Vagina (tissue), 2 donors: ENCODE measurements at regions not wholly inside any gene's neighbourhood (a gene's known extent, or its start where the extent isn't known, plus 50 kb on each side); places are given as distances from the start of the nearest gene placed in this dataset.

Source experiments
- DNase-seq, 2 donors: peaks; one replicate each; pipeline ENCODE4 v3.0.0-alpha.2; 2017; ENCODE audit errors: extremely low spot score in 2 of 2
- H3K27ac ChIP-seq: fragments of 200-600 bp; sonication (generic); one replicate; pipeline ENCODE4 v1.5.1; 2019
- H3K27me3 ChIP-seq: fragments of 200-600 bp; sonication (generic); one replicate; pipeline ENCODE4 v1.5.1; 2019
- H3K36me3 ChIP-seq, 2 donors: fragments of 200-600 bp; sonication (generic); one replicate each; pipeline ENCODE4 v1.5.1; 2017 to 2019
- H3K4me1 ChIP-seq: fragments of 200-600 bp; sonication (generic); one replicate; pipeline ENCODE4 v1.5.1; 2019
- H3K4me3 ChIP-seq, 2 donors: fragments of 200-600 bp; sonication (generic); 1 replicate in 1 of 2; 2 replicates in 1 of 2; pipeline ENCODE4 v1.5.1; 2016 to 2019
- H3K9me3 ChIP-seq: fragments of 200-600 bp; sonication (generic); one replicate; pipeline ENCODE4 v1.5.1; 2019
- CTCF ChIP-seq, 3 experiments: fragments of 450-650 bp in 2 of 3; fragments of 200-600 bp in 1 of 3; sonication (generic) in 1 of 3; IDR thresholded peaks; one replicate each; pipeline ENCODE4 v1.5.1; 2017 to 2019; ENCODE audit warnings: antibody characterized with exemption in 3 of 3, mild to moderate bottlenecking in 2 of 3, moderate library complexity in 2 of 3
- POLR2A ChIP-seq, 2 donors: fragments of 450-650 bp; IDR thresholded peaks; one replicate each; pipeline ENCODE4 v1.6.1; 2017; ENCODE audit warnings: antibody characterized with exemption in 2 of 2, mild to moderate bottlenecking in 2 of 2, moderate library complexity in 2 of 2
- POLR2AphosphoS5 ChIP-seq, 2 donors: sonication (generic); formaldehyde crosslinking; IDR thresholded peaks; one replicate each; pipeline ENCODE4 v1.9.0; 2017; ENCODE audit warnings: antibody characterized with exemption in 2 of 2, mild to moderate bottlenecking in 2 of 2, low read depth in 1 of 2; ENCODE audit not compliant: insufficient read depth in 1 of 2
- intact Hi-C: fragments of 100-400 bp; cut with DNase I; formaldehyde crosslinking; loops from one replicate; pipeline ENCODE4 v1.15.1; 2023

- H3K27ac ChIP-seq, result no peak overlapping the region
- no peak for DNase-seq
- H3K4me3 ChIP-seq, result no peak overlapping the region
- H3K27me3 ChIP-seq, result no peaks in the 10 kb centered on the region
- TF ChIP-seq CTCF (IDR thresholded peaks at IDR 0.05), result no peak
- TF ChIP-seq POLR2A (IDR thresholded peaks at IDR 0.05), result no peak
- no peak for TF ChIP-seq POLR2AphosphoS5 (IDR thresholded peaks at IDR 0.05; ENCODE audit: insufficient read depth in 1 of 2, low read depth in 1 of 2)
- no peaks in the 10 kb centered on the region for H3K36me3 ChIP-seq
- no peaks in the 10 kb centered on the region for H3K4me1 ChIP-seq
- H3K9me3 ChIP-seq, result no peaks in the 10 kb centered on the region
- intact Hi-C loops, result no loop called here
Observed at GRCh38 chr11:79575701-79576100, 134.9 kb upstream of the TENM4 start.

- H3K4me1 ChIP-seq, result no peaks in the 10 kb centered on the region
- no peak overlapping the region for H3K27ac ChIP-seq
- TF ChIP-seq CTCF (IDR thresholded peaks at IDR 0.05) (no peak), POLR2AphosphoS5 (IDR thresholded peaks at IDR 0.05; ENCODE audit: insufficient read depth in 1 of 2, low read depth in 1 of 2) (no peak), POLR2A (IDR thresholded peaks at IDR 0.05) (no peak)
Observed at GRCh38 chr11:79570104-79570503, 129.3 kb upstream of the TENM4 start.

GRCh38 chr11:79564288-79564925 is 123.6 kb upstream of the TENM4 start:
- intact Hi-C loops, result no loop called here
- Histone ChIP-seq H3K4me3 (no peak overlapping the region), H3K9me3 (no peaks in the 10 kb centered on the region), H3K27ac (no peak overlapping the region), H3K36me3 (no peaks in the 10 kb centered on the region), H3K27me3 (no peaks in the 10 kb centered on the region), H3K4me1 (no peaks in the 10 kb centered on the region)
- no peak for TF ChIP-seq POLR2A (IDR thresholded peaks at IDR 0.05)
- no peak for DNase-seq

More at GRCh38 chr11:79570104-79570503, 129.3 kb upstream of the TENM4 start:
- no peak overlapping the region for H3K4me3 ChIP-seq
- H3K9me3 ChIP-seq, result no peaks in the 10 kb centered on the region
- H3K27me3 ChIP-seq, result no peaks in the 10 kb centered on the region
- no peaks in the 10 kb centered on the region for H3K36me3 ChIP-seq
- DNase-seq, result no peak
- intact Hi-C loops, result no loop called here

GRCh38 chr11:79561496-79561895 is 120.7 kb upstream of the TENM4 start:
- H3K9me3 ChIP-seq, result no peaks in the 10 kb centered on the region
- H3K36me3 ChIP-seq, result no peaks in the 10 kb centered on the region
- TF ChIP-seq POLR2AphosphoS5 (IDR thresholded peaks at IDR 0.05; ENCODE audit: insufficient read depth in 1 of 2, low read depth in 1 of 2), result no peak
- no peak for TF ChIP-seq CTCF (IDR thresholded peaks at IDR 0.05)
- no peak for TF ChIP-seq POLR2A (IDR thresholded peaks at IDR 0.05)
- H3K27ac ChIP-seq, result no peak overlapping the region
- no peaks in the 10 kb centered on the region for H3K27me3 ChIP-seq
- H3K4me1 ChIP-seq, result no peaks in the 10 kb centered on the region
- intact Hi-C loops, result no loop called here
- no peak for DNase-seq
- H3K4me3 ChIP-seq, result no peak overlapping the region

GRCh38 chr11:79550809-79551208 is 110.0 kb upstream of the TENM4 start:
- Histone ChIP-seq H3K9me3 (no peaks in the 10 kb centered on the region), H3K27me3 (no peaks in the 10 kb centered on the region), H3K36me3 (no peaks in the 10 kb centered on the region), H3K4me3 (no peak overlapping the region), H3K27ac (no peak overlapping the region), H3K4me1 (no peaks in the 10 kb centered on the region)
- intact Hi-C loops, result no loop called here
- no peak for DNase-seq
- TF ChIP-seq CTCF (IDR thresholded peaks at IDR 0.05) (no peak), POLR2AphosphoS5 (IDR thresholded peaks at IDR 0.05; ENCODE audit: insufficient read depth in 1 of 2, low read depth in 1 of 2) (no peak), POLR2A (IDR thresholded peaks at IDR 0.05) (no peak)
